ENCODE measurements at regions not wholly inside any gene's neighbourhood (a gene's known extent, or its start where the extent isn't known, plus 50 kb on each side); places are given as distances from the start of the nearest gene placed in this dataset.
A peak's percentile ranks its signal among the peaks of the same experiment; 100 is the strongest.

DNA sequence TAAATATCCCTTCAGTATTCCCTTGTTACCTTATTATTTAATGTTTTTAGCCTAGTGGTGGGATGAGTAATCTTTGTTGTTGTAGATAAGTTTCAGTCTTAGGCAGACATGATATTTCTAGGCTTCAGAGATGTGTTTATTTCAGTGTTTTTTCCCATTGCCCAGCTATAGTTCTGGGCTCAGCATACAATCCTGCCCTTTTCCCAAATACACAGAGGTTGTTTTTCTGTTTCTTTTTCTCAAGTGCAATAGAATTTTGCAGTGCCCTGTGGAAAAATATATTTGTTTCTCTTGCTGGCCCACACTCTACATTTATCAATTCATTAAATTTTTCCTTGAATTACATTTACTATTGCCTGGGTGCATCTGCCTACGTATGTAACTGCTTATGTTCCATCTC lies 321.8 kb downstream of the KCNJ3 start:
- DNase-seq (ENCODE audit: low read depth): no peak
- H3K4me3 ChIP-seq (ENCODE audit: low read length): no peak overlapping the region
- TF ChIP-seq CTCF (IDR thresholded peaks at IDR 0.05; ENCODE audit: insufficient read depth, low read depth, low read length, missing control alignments): no peak

GRCh38 chr2:155010925-155011324 lies 312.4 kb downstream of the KCNJ3 start:
- no peak overlapping the region for H3K4me3 ChIP-seq (ENCODE audit: low read length)
- no peak for TF ChIP-seq CTCF (IDR thresholded peaks at IDR 0.05; ENCODE audit: insufficient read depth, low read depth, low read length, missing control alignments)
- peak; percentile 1 for DNase-seq (ENCODE audit: low read depth)

DNA sequence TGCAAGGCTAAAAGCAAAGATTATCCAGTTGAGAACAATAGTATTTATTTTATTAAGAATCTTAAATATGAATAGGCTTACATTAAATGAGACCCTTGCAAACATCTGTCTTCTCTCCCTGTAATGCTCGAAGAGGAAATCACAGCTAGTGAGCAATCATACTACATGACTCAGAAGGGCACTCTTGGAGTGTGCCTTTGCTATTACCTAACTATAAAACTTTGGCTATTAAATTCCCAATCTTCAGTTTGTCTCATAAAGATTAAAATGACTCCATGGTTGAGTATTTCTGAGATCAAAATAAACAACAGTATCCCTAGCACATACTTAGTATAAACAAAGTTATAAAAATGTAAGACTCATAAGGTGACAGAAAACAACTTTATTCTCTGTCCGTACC lies 296.9 kb downstream of the KCNJ3 start:
- H3K4me3 ChIP-seq (ENCODE audit: low read length): no peak overlapping the region
- DNase-seq (ENCODE audit: low read depth): peak; percentile 25
- no peak for TF ChIP-seq CTCF (IDR thresholded peaks at IDR 0.05; ENCODE audit: insufficient read depth, low read depth, low read length, missing control alignments)

GRCh38 chr2:154992826-154993225 lies 294.3 kb downstream of the KCNJ3 start:
- no peak for DNase-seq (ENCODE audit: low read depth)
- H3K4me3 ChIP-seq (ENCODE audit: low read length): no peak overlapping the region
- TF ChIP-seq CTCF (IDR thresholded peaks at IDR 0.05; ENCODE audit: insufficient read depth, low read depth, low read length, missing control alignments): no peak

DNA sequence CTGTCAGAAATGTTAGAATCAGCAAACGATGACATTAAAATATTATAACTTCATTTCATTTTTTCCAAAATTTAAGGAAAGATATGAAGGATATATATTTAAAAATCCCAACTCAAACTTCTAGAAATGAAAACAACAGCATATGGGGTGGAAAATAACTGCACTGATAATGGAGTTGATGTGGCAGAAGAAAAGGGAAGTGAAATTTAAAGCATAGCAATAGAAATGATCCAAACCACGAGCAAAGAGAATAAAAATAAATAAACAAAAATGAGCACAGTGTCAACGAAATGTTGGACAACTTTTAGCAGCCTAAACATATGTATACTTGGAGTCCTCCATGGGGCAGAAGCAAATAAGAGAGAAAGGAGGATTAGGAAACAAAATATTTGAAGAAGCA lies 280.2 kb downstream of the KCNJ3 start:
- no peak overlapping the region for H3K4me3 ChIP-seq (ENCODE audit: low read length)
- TF ChIP-seq CTCF (IDR thresholded peaks at IDR 0.05; ENCODE audit: insufficient read depth, low read depth, low read length, missing control alignments): no peak
- no peak for DNase-seq (ENCODE audit: low read depth)

DNA sequence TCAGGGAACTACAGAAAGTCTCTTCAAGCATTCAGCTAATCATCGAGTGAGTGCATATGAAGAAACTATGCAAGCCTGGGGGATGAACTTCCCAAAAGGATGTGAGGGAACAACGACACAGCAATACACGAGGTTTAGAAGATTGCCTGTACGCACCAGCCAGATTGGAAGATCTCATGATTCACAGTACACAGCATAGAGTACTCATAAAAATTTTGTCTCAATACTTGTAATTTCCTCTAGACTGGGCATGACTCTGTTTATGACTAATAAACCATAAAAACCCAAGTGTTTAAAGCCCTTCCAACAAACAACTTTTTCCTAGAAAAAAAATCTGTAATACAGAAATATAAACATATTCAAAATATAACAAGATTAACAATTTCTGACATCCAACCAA lies 279.7 kb downstream of the KCNJ3 start:
- no peak overlapping the region for H3K4me3 ChIP-seq (ENCODE audit: low read length)
- no peak for DNase-seq (ENCODE audit: low read depth)
- no peak for TF ChIP-seq CTCF (IDR thresholded peaks at IDR 0.05; ENCODE audit: insufficient read depth, low read depth, low read length, missing control alignments)

- no peak overlapping the region for H3K4me3 ChIP-seq (ENCODE audit: low read length)
- no peak for TF ChIP-seq CTCF (IDR thresholded peaks at IDR 0.05; ENCODE audit: insufficient read depth, low read depth, low read length, missing control alignments)
- DNase-seq (ENCODE audit: low read depth): no peak
Measured at GRCh38 chr2:154974041-154974440, 275.5 kb downstream of the KCNJ3 start.
